DND-41 (cell line): ENCODE measurements at regions not wholly inside any gene's neighbourhood (a gene's known extent, or its start where the extent isn't known, plus 50 kb on each side); places are given as distances from the start of the nearest gene placed in this dataset.

ENCODE experiments used
- ATAC-seq: fragments of 200-7000 bp; cut with Tn5 transposase; 3 replicates; pipeline ENCODE4 v1.9.1; 2021; ENCODE audit warnings: low read depth; ENCODE audit not compliant: insufficient read depth
- DNase-seq: peaks from one replicate; pipeline ENCODE4 v3.0.0-alpha.2; 2020
- H2AFZ ChIP-seq: 2 replicates; pipeline ENCODE4 v1.6.0; 2012; ENCODE audit warnings: low read depth, low read length
- H3K27ac ChIP-seq: 2 replicates; pipeline ENCODE4 v1.5.1; 2012; ENCODE audit warnings: low read length, inconsistent platforms
- H3K27me3 ChIP-seq: fragments of 200-600 bp; sonication (generic); 2 replicates; pipeline ENCODE4 v1.6.0; 2012; ENCODE audit warnings: low read length, mild to moderate bottlenecking, inconsistent platforms; ENCODE audit not compliant: insufficient read depth, poor library complexity
- H3K36me3 ChIP-seq: 2 replicates; pipeline ENCODE4 v1.5.1; 2012; ENCODE audit warnings: low read length, inconsistent platforms; ENCODE audit not compliant: insufficient read depth
- H3K4me1 ChIP-seq: 2 replicates; pipeline ENCODE4 v1.5.1; 2012; ENCODE audit warnings: mild to moderate bottlenecking, low read length; ENCODE audit not compliant: insufficient read depth
- H3K4me2 ChIP-seq: 2 replicates; pipeline ENCODE4 v1.6.0; 2012; ENCODE audit warnings: mild to moderate bottlenecking, moderate library complexity, low read length, inconsistent platforms; ENCODE audit not compliant: insufficient read depth
- H3K4me3 ChIP-seq, 2 experiments: fragments of 200-600 bp in 1 of 2; shearing (Covaris generic) in 1 of 2; 2 replicates each; pipeline ENCODE4 v1.5.1; 2012 to 2016; ENCODE audit warnings: inconsistent platforms in 2 of 2, low read length in 2 of 2, mild to moderate bottlenecking in 2 of 2, low read depth in 1 of 2, moderate library complexity in 1 of 2
- H3K79me2 ChIP-seq: 2 replicates; pipeline ENCODE4 v1.6.0; 2012; ENCODE audit warnings: low read length, inconsistent platforms; ENCODE audit not compliant: insufficient read depth
- H3K9ac ChIP-seq: 2 replicates; pipeline ENCODE4 v1.6.0; 2012; ENCODE audit warnings: low read depth, mild to moderate bottlenecking, inconsistent platforms, low read length, moderate library complexity
- H3K9me3 ChIP-seq: 2 replicates; pipeline ENCODE4 v1.5.1; 2012; ENCODE audit warnings: low read length, moderate library complexity, mild to moderate bottlenecking, inconsistent platforms; ENCODE audit not compliant: insufficient read depth, severe bottlenecking
- H4K20me1 ChIP-seq: 2 replicates; pipeline ENCODE4 v1.6.0; 2012; ENCODE audit warnings: low read length; ENCODE audit not compliant: insufficient read depth
- CTCF ChIP-seq: IDR thresholded peaks from 2 replicates; pipeline ENCODE4 v1.5.1; 2012; ENCODE audit warnings: borderline replicate concordance, low read length, moderate library complexity, mild to moderate bottlenecking; ENCODE audit not compliant: poor library complexity, severe bottlenecking; ENCODE audit errors: extremely low read depth
- EZH2 ChIP-seq: IDR thresholded peaks from 3 replicates; pipeline ENCODE4 v1.6.1; 2012; ENCODE audit warnings: borderline replicate concordance, low read depth, mild to moderate bottlenecking, moderate library complexity, low read length, inconsistent platforms; ENCODE audit not compliant: severe bottlenecking

DNA sequence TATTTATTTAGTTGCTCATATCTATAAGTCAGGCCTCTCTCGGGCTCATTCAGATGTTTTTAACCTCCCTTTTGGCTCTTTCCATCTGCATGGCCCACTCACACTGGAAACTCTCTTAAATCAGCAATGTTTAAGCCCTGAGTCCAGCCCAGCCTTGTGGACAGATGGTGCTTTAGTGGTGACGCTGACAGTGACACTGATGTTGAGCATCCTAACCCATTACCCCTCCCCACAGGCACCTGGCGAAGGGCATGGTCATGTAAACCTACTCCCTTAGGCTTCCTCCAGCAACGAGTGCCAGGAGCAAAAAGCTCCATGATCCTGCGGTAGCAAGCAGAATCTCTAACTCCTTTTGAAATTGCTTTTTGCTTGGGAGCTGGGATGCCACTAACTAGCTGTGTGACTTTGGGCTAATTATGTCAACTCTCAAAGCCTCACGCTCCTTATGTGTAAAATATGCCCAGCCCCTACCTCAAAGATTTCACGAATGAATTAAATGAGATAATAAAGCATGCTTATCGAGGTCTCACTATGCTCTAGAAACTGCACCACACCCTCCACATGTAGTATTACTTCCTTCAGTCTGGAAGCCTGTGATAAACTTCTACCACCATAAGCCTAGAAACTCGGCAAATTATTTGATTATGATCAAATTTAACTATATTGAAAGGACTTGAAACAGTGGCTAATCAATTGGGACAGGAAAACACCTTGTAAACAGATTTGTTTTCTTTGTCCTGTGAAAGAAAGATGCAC, 569.4 kb downstream of the BCOR start:
- no peaks in the 10 kb centered on the region for H3K4me1 ChIP-seq

DNA sequence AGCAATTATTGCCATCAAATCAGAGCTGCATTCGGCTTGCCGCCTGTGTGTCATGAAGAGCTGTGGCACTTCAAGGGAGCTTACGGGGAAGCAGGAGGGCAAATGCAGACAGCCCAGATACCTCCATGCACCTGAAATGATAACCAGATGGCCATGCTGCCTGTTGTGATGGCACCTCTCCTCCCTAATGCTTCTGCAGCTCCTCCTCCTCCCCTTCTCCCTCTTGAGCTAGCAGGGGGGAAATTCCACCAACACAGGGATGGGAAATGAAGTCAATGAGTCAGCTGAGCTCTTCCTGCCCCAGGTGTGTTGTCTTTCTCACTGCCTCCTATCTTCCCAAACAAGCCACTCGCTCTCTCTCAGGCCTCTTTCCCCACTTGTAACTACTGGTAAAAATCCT, 565.0 kb downstream of the BCOR start:
- Histone ChIP-seq H4K20me1 (no peaks in the 10 kb centered on the region), H3K79me2 (no peaks in the 10 kb centered on the region), H3K4me2 (no peak overlapping the region), H3K27me3 (no peaks in the 10 kb centered on the region), H3K4me3 (no peak overlapping the region), H3K9ac (no peak overlapping the region), H3K4me1 (no peaks in the 10 kb centered on the region), H2AFZ (no peak overlapping the region), H3K36me3 (no peaks in the 10 kb centered on the region), H3K9me3 (no peaks in the 10 kb centered on the region), H3K27ac (no peak overlapping the region)
- DNase-seq: no peak
- TF ChIP-seq EZH2 (no peak), CTCF (no peak)
- ATAC-seq: no peak

More for the DNA sequence above, 569.4 kb downstream of the BCOR start:
- H3K4me3 ChIP-seq: no peak overlapping the region
- no peaks in the 10 kb centered on the region for H3K27me3 ChIP-seq
- H4K20me1 ChIP-seq: no peaks in the 10 kb centered on the region
- DNase-seq: no peak
- no peaks in the 10 kb centered on the region for H3K9me3 ChIP-seq
- H3K79me2 ChIP-seq: no peaks in the 10 kb centered on the region
- ATAC-seq: no peak
- no peak overlapping the region for H2AFZ ChIP-seq
- no peak overlapping the region for H3K9ac ChIP-seq
- TF ChIP-seq CTCF (no peak), EZH2 (no peak)
- H3K36me3 ChIP-seq: no peaks in the 10 kb centered on the region
- no peak overlapping the region for H3K4me2 ChIP-seq
- no peak overlapping the region for H3K27ac ChIP-seq

- H3K36me3 ChIP-seq: no peaks in the 10 kb centered on the region
- no peaks in the 10 kb centered on the region for H3K4me1 ChIP-seq
- no peak overlapping the region for H3K4me2 ChIP-seq
- no peaks in the 10 kb centered on the region for H4K20me1 ChIP-seq
- no peaks in the 10 kb centered on the region for H3K79me2 ChIP-seq
- DNase-seq (no peak), ATAC-seq (no peak)
- H3K9ac ChIP-seq: no peak overlapping the region
- no peak overlapping the region for H3K4me3 ChIP-seq
- TF ChIP-seq EZH2 (no peak), CTCF (no peak)
- H3K27me3 ChIP-seq: no peaks in the 10 kb centered on the region
- H3K27ac ChIP-seq: no peak overlapping the region
- no peaks in the 10 kb centered on the region for H3K9me3 ChIP-seq
- H2AFZ ChIP-seq: no peak overlapping the region
Measured at GRCh38 chrX:39534949-39535348, 562.8 kb downstream of the BCOR start.
